ENCODE measurements at regions not wholly inside any gene's neighbourhood (a gene's known extent, or its start where the extent isn't known, plus 50 kb on each side); places are given as distances from the start of the nearest gene placed in this dataset.

DNA sequence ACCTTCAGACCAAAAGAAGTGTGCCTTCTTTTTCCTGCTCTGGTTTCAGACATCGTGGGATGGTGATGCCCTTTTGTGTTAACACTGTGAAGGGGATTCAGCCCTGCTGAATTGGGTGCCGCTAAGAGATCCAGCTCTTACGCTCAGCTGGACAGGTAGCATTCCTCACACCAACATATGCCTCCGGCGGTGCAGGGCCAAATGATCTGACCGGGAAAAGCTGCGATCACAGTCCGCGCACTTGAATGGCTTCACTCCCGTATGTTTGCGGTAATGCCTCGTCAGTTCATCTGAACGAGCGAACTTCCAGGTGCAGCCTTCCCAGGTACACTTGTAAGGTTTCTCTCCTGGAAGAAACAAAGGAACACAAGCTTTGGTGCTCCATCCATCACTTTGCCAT lies 438.9 kb downstream of the KLF12 start:
- TF ChIP-seq CTCF (IDR thresholded peaks at IDR 0.05; ENCODE audit: poor library complexity) = no peak
- no peak for TF ChIP-seq EZH2 (IDR thresholded peaks at IDR 0.05; ENCODE audit: borderline replicate concordance)
- no peak for TF ChIP-seq EZH2phosphoT487 (IDR thresholded peaks at IDR 0.05; ENCODE audit: low read depth, severe bottlenecking, unreplicated experiment)

All from hepatocyte (in vitro differentiated cells).